ENCODE measurements at regions not wholly inside any gene's neighbourhood (a gene's known extent, or its start where the extent isn't known, plus 50 kb on each side); places are given as distances from the start of the nearest gene placed in this dataset.

DNA sequence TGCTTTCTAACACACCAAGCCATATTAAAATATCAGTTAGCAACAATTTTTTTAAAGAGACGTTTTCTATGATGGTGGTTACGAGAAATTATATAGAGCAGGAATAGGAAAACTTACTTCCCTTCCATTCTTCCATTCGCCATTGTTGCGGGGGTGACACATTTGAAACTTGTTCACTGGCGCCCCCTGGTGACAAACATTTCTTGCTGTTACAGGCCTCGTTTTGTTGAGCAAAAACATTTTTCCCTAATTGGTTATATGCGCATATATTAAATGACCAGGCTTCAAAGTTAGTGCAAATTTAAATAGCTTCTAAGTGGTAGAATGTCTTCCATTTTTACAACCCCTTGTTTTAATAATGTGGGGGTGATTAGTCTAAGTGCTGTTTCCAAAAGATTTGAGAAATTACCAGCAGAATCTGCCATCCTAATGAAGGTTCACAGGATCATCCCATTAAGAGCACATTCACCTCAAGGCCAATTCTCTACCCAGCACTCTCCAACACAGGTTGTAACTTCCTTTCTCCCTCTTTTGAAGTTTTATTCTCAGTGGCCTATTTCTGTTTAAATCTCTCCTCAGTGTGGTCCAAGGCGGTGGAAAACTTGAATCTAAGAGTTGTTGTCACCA lies 1124.7 kb downstream of the FLRT2 start:
- peak; percentile 73 for DNase-seq

DNA sequence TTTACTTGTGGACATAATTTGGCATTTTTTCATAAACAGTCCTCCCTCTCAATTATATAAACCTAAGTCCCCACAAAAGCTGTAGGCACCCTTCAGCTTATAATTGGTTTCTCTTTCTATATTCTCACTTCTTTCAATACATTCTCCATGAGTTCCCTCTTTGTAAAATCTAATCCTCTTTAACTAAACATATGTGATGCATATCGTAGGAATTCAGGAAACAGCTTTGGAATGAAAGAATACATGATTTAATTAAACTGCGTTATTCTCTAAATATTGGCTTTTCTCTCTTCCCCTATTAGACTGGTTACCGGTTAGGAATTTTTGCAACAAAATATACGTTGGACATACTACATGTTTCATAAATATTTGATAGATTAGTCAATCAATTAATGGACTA lies 1122.6 kb downstream of the FLRT2 start:
- DNase-seq, result no peak

DNA sequence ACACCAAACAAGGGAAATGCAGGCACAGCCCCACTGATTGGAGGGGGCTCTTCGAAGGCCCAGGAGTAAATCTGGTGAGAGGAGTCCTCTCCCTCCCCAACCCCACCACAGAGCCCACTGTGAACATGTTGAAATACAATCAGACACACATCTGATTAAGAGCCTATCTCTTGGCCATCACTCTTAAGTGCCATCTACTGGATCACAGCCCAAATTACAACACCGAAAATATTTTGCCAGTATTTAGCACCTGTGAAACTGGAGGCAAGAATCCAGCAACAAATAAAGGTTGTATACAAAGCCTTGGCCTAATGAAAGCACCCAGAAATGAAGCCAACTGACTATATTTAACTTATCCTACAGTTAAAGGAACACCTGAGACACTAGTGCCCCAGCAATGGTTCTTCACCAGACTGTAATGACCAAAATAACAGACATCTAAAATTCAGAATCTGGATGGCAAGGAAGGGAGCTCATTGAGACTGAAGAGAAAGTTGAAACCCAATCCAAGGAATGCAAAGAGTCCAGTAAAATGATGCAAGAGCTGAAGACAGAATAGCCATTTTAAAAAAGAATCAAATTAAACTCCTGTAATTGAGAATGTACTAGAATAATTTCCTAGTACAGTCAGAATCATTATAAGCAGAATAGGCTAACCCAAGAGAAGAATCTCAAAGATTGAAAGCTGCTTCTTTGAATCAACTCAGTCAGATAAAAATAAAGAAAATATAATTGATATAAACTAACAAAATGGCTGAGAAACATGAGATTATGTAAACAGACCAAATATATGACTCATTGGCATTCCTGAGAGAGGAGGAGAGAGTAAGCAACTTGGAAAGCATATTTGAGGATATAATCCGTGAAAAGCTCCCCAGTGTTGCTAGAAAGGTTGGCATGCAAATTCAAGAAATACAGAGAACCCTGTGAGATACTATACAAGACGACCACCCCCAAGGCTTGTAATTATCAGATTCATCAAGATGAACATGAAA lies 1117.0 kb downstream of the FLRT2 start:
- DNase-seq, result no peak

DNA sequence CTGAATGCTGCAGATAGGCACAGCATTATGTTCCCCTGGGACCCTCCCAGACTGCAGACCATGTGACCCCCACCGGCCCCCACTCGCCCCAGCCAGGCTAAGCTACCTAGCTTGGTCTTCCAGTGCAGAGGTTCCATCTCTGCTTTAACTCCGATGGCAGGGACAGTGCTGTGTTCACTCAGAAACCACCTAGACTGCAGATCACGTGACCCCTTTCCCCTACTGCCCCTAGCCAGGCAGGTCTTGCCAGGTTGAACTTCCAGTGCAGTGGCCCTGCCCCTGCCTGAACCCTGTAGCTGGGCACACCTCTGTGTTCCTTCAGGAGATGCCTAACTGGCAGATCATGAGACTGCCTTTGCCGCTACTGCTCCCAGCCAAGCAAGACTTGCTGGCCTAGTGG lies 1116.2 kb downstream of the FLRT2 start:
- no peak for DNase-seq

DNA sequence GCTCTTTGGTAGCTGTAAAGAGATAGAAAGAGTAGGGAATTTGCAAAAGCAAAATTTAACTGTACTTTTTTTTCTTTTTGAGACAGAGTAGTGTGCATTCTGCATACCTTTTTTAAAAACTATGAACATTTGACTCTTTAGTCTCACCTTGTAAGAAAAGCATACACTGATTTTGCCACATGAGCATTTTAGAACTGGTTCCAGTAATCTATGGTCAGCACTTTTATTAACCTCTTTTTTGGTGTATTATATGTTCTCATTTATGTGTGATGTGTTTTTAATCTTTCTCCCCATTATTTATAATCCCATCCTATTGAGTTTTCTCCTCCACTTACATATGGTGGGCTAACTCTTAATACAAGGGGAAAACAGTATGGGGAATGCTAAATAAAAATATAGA lies 1111.4 kb downstream of the FLRT2 start:
- DNase-seq, result no peak

DNA sequence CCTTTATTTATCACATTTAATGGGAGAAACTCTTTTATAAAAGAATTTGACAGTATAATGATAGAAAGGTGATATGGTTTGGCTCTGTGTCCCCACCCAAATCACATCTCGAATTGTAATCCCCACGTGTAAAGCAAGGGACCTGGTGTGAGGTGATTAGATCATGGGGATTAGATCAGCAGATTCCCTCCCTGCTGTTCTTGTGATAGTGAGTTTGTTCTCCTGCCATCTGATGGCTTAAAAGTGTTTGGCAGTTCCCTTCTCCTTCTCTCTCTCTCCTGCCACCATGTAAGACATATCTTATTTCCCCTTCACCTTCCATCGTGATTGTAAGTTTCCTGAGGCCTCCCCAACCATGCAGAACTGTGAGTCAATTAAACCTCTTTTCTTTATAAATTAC lies 1110.3 kb downstream of the FLRT2 start:
- no peak for DNase-seq

DNA sequence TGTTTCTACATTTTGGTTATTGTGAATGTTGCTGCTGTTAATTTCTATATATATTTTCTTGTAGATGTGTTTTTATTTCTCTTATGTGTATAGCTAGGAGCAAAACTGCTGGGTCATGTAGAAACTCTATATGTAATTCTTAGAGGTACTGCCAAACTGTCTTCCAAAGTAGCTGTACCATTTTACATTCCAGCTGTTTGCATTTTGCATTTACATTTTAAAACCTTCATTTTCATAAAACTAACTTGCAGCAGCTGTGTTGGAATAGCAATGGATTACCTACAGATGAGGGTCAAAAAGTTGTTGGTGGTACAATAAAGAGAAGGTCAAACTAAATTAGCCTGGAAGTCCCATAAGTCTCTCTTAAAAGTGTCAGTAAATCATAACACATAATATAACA lies 1109.7 kb downstream of the FLRT2 start:
- no peak for DNase-seq

DNA sequence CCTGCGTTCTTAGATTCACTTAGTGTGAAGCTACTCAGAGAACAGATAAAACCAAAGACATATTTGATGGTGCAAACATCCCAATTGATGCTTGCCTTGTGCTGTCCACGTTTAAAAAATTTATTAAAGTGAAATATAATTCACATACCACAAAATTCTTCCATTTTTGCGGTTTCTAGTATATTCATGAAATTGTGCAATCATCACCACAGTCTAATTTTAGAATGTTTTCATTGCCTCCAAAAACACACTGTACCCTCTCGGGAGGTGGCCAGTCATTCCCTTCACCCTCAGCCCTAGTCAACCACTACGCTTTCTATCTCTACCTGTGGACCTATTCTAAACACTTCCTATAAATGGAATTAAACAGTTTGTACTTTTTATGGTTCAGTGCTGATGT lies 1109.2 kb downstream of the FLRT2 start:
- DNase-seq, result no peak

DNA sequence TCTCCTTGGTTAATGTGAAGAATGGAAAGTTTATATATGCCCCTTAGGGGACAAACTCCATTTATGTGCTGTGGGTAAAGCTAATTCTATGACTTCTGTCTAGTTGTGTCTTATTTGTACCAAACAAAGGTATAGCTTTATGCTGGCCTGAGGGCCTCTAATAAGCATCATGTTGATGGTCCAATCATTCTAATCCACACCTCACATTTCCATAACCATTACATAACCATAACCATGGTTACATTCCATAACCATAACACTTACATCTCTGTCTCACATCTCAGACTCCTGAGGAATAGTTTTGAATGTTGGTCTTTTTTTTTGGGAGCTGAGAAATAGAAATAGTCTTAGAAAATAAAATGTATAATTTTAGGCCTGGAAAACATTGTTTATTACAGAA lies 1097.1 kb downstream of the FLRT2 start:
- DNase-seq, result no peak

DNA sequence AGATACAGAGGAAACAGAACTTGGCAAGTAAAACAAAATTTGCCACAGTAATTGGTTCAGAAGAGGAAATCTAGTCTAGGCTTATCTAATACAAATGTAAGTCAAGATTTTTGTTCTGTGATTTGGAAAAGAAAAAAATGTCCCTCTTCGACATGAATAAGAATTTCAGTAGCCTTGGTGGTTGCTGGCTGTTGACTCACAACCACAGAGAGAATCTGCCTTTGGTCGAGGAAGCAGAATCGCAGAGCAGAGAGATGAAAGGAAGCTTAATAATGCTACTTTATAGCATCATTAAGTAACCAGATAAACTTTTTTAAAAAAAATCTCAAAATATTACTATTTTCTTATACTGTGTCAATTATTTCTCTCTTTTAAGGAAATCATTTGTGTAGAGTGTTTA lies 1096.6 kb downstream of the FLRT2 start:
- no peak for DNase-seq

DNA sequence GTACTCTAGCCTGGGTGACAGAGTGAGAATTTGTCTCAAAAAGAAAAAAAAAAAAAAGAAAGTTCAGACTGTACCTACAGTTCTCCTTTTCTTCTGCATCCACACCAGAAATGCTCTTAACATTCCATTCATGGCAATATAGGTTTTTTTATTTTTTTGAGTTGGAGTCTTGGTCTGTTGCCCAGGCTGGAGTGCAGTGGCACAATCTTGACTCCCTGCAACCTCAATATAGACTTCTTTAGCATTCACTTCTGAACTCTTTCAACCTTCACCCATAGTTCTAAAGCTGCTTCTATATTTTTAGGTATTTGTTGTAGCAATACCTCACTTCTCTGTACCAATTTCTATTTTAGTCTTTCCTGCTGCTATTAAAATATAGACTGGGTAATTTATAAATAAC lies 1095.7 kb downstream of the FLRT2 start:
- no peak for DNase-seq

DNA sequence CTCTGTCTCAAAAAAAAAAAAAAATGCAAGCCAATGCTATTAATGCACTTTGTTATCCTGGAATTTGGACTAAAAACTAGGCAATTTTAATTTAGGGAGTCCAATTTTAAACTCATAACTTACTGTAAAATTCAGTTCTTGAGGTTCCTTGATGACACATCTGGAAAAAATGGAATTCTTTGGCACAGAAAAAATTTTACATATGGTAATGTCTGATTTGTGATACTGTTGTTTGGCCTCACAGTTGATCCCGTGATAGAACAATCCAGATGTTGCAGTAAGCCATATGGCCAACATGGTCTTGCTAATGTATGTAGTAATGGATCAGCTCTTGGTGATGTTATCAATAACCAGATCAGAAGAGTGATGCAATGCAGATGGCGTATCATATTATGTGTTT lies 1089.8 kb downstream of the FLRT2 start:
- DNase-seq, result no peak

DNA sequence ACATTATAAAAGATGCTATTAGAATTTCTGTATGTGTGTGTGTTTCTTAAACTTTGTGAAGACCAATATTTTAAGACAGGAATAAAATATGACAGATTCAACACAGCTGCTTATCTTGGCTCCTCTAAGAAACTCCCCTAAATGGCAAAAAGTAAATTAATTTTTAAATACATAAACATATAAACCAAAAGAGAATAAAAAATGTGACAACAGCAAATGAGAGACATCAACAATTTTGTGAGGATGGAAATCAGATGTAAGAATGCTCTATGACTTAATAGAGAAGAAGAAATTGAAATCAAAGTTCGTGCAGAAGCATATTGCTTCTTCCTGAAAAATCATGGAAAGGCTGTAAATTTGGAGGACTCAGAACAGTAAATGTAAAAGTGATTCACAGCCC lies 1083.8 kb downstream of the FLRT2 start:
- DNase-seq, result no peak

DNA sequence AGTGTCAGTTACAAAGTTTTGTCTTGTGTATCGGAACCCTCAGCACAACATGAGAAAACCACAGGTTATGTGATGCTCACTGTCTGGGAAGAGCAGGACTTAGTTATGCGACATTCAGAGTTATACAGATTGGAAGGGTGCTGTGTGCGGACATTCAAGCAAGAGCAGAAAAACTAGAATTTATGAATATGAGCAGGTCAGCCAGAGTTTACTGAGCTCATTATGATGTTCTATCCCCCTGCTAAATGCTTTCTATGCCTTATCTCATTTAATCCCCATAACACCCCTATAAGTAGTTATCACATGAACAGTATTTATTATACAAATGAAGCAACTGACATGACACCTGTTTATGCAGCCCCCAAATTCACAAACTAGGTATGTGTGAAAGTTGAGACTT lies 1083.2 kb downstream of the FLRT2 start:
- no peak for DNase-seq

DNA sequence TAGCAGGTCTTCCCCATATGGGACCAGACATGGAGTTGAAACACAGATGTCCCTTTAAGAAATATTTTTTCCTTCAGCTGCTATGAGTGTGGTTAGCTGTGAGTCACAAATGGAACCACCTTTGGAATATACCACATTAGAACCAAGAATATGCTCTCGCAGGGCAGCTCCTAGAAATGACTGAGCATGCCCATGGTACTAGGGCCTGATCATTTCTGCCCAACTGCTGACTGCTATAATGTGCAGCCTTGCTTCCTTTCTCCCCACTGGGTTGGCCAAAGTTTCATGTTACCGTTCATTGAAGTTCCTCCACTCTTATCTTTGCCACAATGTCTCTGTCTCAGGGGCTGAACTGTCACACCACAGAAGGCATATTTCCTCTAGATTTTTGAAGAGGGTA lies 1074.6 kb downstream of the FLRT2 start:
- DNase-seq, result no peak

DNA sequence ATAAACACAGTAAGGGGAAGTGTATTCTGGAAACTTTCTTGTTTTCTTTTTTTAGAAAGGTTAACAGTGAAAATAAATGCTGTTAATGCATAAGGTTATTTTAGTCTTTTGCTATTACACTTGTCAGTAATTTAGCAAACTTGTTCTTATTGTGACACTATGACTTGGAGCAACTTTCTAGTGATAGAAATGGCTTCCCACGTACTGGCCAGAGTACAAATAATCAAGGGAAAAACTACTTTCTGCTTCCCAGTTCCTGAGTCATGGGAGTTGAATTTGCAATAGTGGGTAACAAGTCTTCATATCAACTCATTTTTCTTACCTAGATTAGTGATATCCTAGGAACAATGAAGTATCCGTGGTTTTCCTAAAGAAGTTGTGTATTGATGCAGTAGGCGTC lies 1072.3 kb downstream of the FLRT2 start:
- DNase-seq, result no peak

DNA sequence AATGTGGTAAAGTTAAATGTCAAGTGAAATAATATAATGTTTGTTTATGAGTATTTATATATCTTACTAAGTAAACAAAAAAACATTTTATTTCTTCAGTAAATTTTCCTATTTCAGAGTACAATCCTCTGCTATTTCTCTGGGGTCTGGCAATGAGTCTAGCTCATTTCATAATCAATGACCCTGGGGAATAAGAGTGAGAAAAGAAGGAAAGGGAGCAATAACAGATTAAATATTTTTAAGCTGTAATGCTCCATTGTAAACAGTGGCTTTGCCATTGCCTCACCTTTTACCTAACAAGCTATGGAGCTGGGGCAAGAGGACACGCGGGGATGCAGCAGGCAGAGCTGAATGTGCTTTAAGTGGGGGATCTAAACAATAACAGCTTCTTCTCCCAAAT lies 1071.9 kb downstream of the FLRT2 start:
- DNase-seq, result no peak

DNA sequence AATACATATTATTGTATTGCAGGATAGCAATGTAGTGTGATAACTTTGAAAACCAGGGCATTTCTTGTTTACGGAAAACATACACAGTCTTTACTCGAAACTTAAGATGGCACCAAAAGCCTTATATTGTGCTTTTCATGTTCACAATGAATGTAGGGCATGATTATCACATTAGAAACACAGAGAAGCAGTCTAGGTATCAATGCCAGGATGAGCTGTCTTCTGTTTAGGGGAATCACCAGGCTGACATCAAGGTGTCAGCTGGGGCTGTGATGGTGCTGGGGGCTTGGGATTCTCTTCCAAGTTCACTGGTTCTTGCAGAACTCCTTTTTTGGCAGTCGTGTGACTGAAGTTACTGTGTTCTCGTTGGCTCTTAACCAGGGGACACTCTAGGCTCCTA lies 1067.3 kb downstream of the FLRT2 start:
- no peak for DNase-seq

DNA sequence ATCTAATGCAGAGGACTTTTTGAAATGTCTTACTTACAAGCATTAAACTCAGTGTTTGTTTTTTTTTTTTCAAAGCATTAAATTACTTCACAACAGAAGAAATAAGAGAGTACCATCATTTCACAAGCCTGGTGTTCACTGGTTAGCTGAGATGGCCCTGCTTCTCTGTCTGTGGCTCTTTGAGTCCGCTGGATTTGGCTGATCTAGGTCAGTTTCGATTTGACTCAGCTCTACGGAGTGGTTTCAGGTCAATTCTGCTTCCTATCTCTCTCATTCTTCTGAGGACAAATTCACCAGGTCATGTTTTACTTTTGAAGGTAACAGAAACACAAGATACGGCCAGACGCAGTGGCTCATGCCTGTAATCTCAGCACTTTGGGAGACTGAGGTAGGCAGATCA lies 1066.1 kb downstream of the FLRT2 start:
- no peak for DNase-seq

DNA sequence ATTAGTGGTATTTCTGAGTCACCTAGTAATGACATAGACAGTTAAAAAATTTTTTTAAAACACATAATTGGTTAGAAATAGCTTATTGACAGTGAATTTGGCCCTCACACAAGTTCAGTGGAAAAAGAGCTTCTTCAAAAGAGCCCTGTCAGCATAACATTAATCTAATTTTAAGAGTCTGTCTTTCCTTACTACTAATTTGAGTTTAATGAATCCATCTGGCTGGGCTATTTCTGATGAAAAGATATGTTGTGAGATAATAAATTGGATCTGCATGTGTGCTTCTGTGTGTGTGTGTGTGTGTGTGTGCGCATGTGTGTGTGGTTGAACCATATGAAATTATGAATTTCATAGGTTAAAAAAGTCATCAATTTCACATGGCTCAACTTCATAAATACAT lies 1045.2 kb downstream of the FLRT2 start:
- DNase-seq, result no peak

DNA sequence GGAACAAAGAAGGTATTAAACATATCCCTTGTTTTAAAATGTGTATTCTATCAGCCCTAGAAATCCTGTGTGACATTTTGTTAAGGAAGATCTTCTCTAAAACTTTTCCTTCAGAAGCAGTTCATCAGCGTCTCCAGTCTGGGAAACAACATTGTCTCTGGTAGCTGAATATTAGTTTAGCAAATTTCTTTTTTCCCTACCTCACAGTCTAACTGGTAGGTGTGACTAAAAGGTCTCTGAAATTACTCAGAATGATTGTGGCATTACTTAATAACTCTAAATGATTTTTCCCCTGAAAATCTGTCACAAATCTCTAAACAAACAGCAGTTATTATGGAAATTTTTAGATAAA lies 1044.8 kb downstream of the FLRT2 start:
- DNase-seq, result no peak

DNA sequence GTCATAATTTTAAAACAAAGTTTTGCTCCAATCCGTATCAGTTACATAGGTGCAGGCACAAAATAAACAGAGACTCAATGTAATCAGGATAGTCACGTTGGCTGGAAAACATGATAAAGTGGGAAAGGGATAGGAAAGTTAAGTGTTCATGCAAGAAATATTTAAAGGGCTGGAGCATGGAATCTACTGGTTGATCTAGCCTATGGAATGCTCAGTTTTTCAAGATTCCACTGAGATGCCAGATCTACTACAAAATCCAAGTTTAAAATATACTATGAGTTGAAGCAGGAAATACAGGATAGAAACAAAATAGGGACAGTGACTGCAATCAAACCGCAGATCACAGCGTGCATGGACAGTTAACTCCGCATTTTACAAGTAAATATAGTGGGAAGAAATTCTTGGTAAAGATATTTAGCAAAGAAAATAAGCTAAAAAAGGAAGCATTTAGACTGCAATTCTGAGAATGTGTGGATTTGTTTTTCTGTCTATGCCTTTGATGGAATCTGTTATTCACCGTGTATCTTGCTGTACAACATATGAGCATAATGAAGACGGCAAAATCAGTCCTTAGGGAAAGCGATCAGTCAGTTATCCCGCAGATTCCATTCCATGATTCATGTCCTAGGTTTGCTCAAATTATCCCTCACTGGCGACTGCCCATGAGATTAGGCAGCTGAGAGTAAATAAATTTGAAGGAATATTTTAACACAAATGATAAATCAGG lies 1044.3 kb downstream of the FLRT2 start:
- DNase-seq, result no peak

DNA sequence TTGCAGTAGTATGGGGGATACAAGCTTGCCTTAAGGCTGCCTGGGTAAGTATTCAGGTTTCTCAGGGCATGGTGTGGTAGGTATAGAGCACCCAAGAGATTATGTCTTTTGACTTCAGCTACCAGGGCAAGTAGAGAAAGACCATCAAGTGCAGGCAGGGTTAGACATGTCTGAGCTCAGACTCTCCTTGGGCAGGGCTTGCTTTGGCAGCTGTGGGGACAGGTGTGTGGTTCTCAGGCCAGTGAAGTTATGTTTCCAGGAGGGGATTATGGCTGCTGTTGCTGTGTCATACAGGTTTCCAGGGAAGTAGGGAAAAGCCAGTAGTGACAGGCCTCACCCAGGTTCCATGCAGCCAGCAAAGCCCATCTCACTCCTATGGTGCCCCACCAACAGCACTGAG lies 1040.4 kb downstream of the FLRT2 start:
- DNase-seq, result no peak

DNA sequence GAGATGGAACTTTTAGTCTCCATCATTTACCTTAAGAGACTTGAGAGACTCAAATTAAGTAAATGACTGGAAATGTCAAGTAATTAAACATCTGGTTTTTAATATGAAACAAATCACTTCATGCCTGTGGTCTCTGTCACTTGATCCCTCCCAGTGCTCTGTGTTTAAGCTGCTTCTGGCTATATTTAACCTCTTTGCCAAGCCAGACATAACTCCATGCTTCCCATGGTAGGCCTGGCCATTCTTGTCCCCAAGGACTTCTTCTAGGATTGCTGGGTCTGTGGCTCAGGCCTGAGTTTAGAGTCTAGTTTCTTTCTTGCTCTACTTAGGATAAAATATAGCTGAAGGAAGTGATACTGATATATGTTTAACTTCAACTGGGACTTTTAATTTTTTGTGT lies 1013.6 kb downstream of the FLRT2 start:
- no peak for DNase-seq

All from KG1 (cell line).